DMS79 (cell line): ENCODE measurements at regions not wholly inside any gene's neighbourhood (a gene's known extent, or its start where the extent isn't known, plus 50 kb on each side); places are given as distances from the start of the nearest gene placed in this dataset.
"Not testable (repeated sequence)": the region's sequence is repeated elsewhere in the genome, so short reads cannot be mapped to it uniquely, and the experiment has no call there.

Experiments used
- DNase-seq: peaks from one replicate; lab custom pipeline; 2025; lab: John Stamatoyannopoulos, UW

DNA sequence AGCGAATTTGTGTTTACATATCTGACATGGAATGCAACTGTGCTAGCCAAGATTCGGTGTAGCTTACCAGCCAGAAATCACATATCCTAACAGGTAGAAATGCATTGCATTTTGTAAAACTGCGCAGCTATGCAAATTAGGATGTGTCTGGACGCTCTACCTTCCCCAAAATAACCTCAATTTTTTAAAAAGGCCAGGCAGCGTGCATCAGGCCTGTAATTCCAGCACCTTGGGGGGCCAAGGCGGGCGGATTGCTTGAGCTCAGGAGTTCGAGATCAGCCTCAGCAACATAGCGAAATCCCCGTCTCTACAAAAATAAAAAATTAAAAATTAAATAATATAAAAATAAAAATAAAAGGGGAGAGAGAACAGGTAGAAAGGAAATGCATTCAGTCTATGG is 305.0 kb downstream of the TYW1 start:
- no peak for DNase-seq

DNA sequence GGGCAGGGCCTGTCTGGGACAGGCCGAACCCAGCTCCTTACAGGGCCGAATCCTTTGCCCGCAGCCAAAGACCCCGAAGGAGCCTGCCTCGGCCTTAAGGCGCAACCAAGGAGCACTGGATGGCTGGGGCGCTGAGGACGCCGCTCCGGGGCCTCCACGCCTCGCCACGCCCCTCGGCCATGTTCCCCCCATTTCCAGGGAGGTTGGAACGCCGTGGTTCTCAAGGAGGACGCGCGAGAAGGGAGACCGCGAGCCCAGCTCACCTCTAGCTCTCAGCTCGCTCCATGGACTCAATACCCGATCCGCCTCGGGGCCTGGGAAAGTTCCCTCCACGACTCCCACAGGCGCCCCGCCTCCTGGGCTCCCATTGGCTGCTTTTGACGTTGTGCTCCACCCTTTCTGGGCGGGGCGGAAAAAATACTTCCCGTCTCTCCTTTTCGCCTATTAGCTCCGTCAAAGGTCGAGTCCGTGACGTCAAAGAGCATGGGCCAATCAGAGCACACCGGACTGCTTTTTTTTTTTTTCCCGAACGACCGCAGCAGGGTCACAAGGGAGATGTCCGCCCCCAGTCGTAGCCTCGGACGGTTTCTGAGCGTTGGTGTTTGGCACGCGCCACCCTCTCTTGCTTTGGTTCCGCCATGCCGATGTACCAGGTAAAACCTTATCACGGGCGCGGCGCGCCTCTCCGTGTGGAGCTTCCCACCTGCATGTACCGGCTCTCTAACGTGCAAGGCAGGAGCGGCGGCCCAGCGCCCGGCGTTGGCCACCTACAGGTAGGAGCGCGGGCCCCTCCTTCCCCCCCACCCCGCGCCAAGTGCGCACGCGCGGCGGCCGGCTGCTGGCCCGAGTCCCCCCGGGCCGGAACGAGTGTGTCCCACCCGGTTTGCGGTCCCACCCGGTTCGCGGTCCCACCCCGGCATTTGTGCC is 305.7 kb downstream of the TYW1 start:
- DNase-seq, result peak; percentile 98

DNA sequence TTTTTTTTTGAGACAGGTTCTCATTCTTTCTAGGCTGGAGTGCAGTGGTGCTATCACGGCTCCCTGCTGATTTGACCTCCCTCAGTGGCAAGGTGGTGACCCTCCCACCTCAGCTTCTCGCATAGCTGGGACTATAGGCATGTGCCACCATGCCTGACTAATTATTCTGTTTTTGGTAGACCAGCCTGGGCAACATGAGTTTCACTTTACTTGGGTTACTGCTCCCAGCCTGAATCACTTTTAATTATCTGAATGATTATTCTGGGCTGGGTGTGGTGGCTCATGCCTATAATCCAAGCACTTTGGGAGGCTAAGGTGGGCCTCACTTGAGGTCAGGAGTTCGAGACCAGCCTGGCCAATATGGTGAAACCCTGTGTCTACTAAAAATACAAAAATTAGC is 308.2 kb downstream of the TYW1 start:
- not testable (repeated sequence) for DNase-seq

DNA sequence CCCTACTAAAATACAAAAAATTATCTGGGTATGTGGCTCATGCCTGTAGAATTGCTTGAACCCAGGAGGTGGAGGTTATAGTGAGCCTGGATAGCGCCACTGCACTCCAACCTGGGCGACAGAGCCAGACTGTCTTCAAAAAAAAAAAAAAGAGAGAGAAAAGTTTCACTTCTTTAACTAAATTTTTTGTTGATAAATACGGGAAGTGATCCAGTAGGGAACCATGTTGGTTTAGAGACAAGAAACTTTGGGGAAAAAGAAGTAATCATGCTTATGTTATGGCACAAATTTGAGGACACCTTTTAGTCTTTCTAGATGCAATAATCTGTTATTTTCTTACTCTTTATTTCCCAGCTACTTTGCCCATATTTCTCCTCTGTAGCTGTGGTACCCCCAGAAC is 309.7 kb downstream of the TYW1 start:
- DNase-seq, result no peak

DNA sequence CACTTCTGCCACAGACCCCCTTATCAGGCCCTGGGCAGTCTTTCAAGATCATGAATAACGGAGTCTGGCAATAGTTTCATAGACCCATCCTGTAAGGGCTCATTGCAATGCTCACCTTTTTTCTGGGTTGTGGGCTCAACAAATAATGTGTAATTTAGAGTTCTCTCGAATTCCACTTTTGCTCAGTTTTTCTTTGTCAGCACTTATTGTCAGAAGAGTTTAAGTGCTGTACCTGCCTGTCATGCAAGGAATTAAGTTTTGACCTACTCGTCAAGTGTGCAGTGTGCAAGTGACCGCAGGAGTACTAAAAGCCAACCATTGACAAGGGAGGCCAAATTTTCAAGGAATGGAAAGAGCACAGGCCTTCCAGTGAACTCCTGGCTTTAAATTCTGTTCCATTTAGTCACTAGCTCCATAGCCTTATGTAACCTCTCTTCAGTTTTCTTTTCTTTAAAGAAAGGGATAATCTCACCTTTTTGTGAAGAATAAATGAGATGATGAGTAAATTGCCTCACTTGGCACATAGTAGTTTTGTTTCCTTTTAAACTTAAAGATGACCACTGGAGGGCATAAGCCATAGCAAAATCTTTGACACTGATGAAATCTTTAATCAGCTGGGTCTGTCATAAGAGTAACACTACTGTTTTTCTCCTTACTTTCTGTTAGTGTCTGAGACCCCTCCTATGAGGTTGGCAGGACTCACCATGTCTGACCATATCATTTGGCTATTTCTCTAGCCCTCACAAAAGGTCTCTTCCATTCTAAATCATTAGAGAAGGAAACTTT is 313.3 kb downstream of the TYW1 start:
- DNase-seq, result no peak

DNA sequence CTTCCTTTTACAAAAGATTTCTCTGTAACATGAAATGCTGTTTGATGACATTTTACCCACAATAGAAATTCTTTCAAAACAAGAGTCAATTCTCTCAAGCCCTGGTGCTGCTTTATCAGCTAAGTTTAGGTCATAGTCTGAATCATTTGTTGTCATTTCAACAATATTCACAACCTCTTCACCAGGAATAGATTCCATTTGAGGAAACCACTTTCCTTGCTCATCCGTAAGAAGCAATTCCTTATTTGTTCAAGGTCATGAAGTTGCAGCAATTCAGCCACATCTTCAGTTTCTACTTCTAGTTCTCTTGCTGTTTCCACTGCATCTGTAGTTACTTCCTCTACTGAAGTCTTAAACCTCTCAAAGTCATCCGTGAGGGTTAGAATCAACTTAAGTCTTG is 315.3 kb downstream of the TYW1 start:
- DNase-seq, result no peak

DNA sequence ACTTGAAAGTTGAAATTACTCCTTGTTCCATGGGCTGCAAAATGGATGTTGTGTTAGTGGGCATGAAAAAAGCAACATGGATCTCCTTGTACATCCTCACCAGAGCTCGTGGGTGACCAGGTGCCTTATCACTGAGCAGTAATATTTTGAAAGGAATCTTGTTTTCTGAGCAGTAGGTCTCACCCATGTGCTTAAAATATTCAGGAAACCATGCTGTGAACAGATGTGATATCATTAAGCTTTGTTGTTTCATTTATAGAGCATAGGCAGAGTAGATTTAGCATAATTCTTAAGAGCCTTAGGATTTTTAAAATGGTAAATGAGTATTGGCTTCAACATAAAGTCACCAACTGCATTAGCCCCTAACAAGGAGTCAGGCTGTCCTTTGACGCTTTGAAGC is 316.6 kb downstream of the TYW1 start:
- no peak for DNase-seq

DNA sequence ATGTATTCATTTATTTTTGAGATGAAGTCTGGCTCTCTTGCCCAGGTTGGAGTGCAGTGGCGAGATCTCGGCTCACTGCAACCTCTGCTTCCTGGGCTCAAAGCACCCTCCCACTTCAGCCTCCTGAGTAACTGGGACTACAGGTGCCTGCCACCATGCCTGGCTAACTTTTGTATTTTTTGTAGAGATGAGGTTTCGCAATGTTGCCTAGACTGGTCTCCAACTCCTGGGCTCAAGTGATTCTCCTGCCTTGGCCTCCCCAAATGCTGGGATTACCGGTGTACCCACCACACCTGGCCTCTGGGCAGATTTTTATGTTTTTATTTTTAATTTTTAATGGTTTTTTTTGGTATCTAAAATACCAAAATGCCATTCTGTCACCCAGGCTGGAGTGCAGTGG is 320.3 kb downstream of the TYW1 start:
- DNase-seq, result not testable (repeated sequence)

DNA sequence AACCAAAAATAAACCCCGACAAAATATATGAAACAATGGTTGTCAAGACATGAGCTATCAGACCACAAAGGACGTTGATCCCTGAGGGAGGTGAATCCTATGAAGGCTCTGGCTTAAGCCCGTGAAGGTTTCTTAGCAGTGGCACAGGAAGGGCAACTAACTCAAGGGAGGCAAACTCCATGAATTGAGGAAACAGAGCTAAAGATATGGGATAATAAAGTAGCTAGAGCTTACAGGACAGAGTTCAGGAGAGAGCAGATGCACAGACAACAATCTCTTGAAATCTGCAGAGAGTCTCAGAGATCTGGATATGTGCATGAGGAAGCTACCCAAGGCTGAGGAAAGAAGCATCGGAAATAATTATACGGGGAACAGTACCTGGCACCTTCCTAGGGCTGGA is 331.6 kb downstream of the TYW1 start:
- DNase-seq, result not testable (repeated sequence)

DNA sequence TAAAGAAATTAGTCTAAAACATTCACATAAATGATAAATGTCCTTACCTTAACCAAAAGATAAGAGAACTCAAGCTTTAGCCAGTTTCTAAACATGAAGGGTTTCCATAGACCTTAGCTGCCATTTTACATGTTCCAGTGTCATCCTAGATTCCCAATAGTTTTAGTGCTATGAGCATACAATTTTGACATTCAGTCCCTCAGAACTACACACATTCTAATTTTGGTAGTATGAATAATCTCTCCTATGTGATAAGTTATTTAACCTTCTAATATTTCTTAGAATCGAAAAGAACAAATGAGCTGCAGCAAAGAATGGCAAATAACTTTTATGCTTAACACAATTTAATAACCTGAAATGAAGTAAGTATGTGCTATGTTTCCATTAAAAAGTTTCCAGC is 338.5 kb downstream of the TYW1 start:
- DNase-seq, result not testable (repeated sequence)

DNA sequence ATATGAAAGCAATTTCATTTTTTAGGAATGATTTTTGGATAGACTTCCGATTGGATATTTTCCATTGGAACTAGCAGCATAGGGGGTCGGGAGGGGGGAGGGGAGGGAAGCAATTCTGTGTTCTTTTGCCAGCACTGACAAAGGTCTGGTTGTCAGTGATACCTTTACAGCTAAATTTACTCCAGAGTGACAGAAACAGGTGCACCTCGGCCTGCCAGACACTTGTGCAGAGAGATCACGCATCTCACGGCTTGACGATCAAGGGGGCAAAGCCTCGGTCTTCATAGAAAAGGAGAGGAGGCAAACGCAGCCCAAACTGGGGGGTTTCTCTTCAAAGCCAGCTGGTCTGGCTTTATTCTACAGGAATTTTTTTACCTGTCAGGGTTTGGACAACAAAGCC is 339.0 kb downstream of the TYW1 start:
- not testable (repeated sequence) for DNase-seq

DNA sequence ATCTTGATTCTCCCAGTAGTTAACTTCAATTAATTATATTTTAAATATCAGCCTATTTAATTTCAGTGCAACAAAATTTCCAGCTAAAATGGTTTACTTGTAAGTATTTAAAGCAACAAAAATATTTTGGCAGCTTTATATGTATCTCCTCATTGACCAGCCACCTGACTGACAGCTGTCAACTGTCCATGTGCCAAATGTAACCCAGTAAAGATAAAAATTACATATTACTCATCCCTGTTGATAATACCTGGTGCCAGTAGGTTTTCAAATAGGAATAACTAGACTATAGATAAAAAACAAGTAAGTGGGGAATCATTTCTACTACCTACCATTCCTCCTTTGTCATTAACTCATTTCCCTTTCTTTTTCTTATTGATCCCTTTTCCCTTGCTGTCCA is 341.9 kb downstream of the TYW1 start:
- DNase-seq, result not testable (repeated sequence)

DNA sequence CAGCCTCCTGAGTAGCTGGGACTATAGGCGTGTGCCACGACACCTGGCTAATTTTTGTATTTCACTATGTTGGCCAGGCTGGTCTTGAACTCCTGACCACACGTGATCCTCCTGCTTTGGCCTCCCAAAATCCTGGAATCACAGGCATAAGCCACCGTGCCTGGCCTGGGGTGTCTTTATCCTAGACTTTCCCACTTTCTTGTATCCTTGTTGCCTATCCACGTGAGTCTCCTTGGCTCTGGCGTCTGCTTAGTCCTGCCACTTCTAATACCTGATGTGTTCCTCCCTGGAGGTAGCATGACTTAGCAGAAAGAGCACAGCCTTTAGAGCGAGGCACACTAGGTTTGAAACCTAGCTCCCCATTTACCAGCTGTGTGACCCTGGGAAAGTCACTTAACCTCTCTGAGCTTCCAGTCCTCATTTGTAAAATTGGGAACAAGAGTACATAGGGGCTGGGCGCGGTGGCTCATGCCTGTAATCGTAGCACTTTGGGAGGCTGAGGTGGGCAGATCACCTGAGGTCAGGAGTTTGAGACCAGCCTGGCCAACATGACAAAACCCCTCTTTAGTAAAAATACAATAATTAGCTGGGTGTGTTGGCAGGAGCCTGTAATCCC is 344.6 kb downstream of the TYW1 start:
- no peak for DNase-seq

DNA sequence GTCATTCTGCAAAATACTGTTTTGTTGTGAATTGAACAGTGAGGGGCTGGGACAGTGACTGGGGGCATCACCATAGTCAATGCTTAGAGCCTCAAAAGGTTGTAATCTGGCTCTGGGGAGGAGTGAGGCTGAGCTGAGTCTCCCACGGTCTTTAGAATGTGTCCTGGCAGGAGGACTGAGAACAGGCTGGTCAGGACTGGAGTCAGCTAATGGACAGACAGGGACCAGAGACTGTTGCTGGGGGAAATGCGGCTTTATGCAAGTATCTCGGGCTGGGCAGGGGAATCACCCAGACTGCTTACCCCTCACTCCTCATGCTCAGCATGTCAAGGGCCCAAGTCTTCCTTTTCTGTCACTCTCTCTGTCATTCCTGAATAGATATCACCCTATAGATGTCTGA is 346.5 kb downstream of the TYW1 start:
- DNase-seq, result no peak

DNA sequence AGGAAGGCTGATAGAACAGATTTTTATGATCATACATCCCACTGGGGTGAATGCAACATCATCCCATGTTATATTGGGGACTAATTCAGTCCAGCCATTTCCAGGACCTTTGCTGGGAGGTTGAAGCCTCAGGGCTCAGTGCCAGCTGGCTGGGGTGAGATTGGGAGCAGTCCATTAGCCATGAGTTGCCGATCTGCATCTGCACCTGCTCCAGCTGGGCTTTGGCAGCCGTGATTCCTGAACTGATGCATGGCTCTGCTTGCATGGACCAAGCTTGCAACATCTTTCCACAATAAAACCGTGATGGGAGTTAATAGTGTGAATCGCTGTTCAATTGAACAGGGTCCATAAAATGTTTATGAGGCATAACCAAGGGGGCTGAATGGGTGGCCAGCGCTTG is 346.9 kb downstream of the TYW1 start:
- peak; percentile 95 for DNase-seq

DNA sequence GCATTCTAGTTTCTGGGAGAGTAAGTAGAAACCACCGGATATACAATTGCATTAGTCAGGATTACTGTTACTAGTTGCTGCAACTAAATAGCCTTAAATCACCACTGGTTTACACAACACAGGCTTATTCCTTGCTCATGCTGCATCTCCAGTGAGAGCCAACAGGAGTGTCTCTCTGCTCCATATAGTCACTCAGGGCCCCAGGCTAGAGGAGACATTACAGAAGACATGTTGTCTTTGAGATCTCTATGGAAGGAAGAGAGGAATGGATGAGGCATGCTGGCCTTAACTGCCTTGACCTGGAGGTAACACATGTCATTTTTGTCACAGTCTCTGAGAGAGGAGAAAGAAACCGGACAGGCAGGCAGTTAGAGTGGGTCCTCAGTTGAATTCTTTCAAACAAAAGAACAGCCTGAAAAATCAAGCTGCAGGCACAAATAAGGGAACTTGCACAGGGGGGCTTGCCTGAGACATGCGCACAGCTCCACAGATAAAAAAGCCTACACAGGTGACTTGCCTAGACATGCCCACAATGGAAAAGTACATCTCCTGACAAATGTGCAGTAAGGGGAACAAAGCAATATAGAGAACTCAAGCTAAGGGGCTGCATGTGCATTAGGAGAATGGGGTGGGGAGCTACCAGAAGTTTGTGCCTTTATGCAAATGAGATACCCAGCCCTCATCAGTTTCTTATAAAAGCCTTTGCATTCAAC is 348.0 kb downstream of the TYW1 start:
- DNase-seq, result no peak

DNA sequence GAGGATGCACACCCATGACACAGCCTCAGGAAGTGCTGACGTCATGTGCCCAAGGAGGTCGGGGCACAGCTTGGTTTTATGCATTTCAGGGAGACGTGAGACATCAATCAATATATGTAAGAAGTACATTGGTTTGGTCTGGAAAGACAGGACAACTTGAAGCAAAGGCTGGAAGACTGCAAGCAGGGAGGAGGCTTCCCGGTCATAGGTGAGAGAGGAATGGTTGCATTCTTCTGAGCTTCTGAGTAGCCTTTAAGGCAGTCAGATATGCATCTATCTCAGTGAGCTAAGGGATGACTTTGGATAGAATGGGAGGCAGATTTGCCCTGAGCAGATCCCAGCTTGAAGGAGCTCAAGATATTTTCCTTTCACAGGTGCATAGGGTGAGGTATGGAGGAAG is 349.5 kb downstream of the TYW1 start:
- no peak for DNase-seq

DNA sequence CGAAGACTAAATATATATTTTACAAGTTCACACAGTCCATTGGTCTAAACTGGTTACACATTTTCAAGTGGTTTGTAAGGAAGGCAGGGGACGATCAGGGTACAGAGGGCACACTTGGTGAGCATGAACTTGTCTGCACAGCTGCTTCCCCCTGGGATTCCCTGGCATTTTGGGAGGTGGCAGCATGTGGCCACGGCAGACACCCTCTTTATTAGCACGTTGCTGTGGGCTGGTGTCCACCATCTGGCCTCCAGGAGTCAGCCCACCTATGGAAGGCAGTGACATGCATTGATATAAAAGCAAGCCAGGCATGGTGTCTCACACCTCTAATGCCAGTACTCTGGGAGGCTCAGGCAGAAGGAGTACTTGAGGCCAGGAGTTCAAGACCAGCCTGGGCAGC is 350.2 kb downstream of the TYW1 start:
- DNase-seq, result no peak

DNA sequence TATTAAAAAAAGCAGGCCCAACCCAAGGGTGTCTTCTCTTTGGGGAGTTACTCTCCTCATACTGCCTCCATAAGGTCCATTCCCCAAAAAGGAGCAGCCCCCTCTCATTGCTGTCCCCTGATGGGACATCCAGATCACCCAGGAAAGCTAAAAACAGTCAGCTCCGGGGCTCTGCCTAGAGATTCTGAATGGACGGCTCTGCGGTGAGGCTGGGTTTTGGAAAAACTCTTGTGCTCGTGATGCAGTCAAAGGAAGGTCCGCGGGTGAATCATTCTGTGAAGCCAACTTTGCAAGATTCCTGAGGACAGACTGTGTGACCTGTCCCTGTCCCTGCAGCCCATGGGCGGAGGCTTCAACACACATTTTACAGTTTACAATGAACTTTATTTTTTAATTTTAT is 351.5 kb downstream of the TYW1 start:
- no peak for DNase-seq

DNA sequence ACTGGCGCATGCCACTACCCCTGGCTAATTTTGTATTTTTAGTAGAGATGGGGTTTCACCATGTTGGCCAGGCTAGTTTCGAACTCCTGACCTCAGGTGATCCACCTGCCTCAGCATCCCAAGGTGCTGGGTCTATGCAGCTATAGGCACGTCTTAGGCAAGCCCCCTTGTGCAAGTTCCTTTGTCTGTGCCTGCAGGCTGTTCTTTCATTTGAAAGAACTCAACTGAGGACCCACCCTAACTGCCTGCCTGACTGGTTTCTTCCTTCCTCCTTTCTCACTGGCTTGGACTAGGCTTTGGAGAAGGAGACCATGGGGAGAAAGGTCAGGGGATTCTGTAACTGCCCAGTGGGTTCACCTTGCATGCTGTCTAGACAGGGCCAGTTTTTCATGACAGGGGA is 361.0 kb downstream of the TYW1 start:
- DNase-seq, result not testable (repeated sequence)

DNA sequence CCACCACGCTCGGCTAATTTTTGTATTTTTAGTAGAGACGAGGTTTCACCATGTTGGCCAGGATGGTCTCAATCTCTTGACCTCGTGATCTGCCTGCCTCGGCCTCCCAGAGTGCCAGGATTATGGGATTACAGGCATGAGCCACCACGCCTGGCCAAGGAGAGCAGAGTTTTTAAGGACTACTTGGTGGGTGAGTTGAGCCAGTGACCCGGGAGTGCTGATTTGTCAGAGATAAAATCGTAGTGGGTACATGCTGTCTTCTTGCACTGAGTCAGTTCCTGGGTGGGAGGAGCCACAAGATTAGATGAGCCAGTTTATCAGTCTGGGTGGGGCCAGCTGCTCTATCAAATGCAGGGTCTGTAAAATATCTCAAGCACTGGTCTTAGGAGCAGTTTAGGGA is 361.7 kb downstream of the TYW1 start:
- DNase-seq, result not testable (repeated sequence)

DNA sequence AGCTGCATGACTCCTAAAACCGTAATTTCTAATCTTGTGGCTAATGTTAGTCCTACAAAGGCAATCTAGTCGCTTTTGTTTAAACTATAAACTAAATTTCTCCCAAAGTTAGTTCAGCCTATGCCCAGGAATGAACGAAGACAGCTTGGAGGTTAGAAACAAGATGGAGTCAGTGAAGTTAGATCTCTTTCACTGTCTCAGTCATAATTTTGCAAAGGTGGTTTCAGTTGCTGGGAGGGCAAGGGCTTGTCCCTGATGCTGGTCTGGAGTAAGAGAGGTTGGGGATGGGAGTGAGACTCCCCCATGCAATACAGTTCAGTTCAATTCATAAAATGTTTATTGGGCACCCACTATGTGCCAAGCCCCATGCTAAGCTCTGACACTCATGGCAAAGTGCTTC is 362.1 kb downstream of the TYW1 start:
- not testable (repeated sequence) for DNase-seq
